GM21447 (cell line): ENCODE measurements at regions not wholly inside any gene's neighbourhood (a gene's known extent, or its start where the extent isn't known, plus 50 kb on each side); places are given as distances from the start of the nearest gene placed in this dataset.
A peak's percentile ranks its signal among the peaks of the same experiment; 100 is the strongest.
"Not testable (repeated sequence)": the region's sequence is repeated elsewhere in the genome, so short reads cannot be mapped to it uniquely, and the experiment has no call there.

Experiments used
- ATAC-seq: cut with Tn5 transposase; IDR thresholded peaks from one replicate; pipeline ENCODE4 v1.9.1; 2021; ENCODE audit not compliant: unreplicated experiment

DNA sequence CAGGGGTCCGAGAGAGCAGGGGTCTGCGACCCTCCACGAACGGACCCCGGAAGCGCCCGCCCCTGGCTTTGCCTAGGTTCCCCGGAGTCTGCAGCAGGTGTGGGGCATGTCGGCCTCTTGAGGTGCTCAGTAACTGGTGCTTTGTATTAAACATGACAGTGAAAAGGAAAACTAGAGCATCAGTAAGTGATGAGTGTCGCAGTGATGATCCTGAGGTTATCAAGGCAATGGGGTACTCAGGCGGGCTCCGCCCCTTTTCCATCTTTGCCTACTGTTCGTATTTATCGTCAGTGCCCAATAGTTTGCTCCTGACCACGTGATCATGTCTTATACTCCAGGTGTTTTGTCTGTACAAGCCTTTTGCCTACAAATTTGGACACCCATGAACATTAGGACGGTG lies 262.4 kb downstream of the ZNF37A start:
- ATAC-seq: peak; percentile 37

GRCh38 chr10:38362514-38362913 lies 268.4 kb downstream of the ZNF37A start:
- ATAC-seq: not testable (repeated sequence)

DNA sequence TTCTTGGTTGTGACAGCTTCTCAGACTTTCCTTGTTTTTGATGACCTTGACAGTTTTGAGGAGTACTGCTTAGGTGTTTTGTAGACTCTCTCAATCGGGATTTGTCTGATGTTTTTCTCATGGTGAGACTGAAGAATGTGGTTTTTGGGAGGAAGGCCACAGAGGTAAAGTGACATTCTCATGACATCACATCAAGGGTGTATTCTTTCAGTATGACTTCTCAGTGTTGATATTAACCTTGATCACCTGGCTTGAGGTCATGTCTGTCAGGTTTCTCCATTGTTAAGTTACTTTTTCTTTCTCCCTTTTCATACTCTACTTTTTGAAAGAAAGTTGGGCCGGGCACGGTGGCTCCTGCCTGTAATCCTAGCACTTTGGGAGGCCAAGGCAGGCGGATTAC lies 269.9 kb downstream of the ZNF37A start:
- ATAC-seq: not testable (repeated sequence)

DNA sequence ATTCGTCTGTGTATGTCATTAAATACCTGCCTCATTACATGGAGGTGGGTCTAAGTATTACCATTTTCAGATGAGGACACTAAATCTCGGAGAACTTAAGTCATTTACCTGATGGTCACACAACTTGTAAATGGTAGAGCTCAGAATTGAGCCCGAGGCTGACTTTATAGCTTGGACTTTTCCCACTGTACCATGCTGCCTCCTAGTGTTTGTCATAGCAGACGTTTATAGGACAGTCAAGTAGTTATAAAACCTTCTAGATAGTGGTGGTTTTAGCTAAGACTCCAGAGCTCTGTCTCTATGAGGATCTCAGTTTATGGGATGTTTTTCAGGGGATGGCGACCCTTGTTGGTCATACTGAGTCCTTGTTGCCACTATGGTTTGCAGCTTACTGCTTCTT lies 271.8 kb downstream of the ZNF37A start:
- ATAC-seq: not testable (repeated sequence)

- ATAC-seq: not testable (repeated sequence)
These were observed 289.7 kb downstream of the ZNF37A start for GRCh38 chr10:38383800-38384199.

GRCh38 chr10:38386869-38387268 lies 292.7 kb downstream of the ZNF37A start:
- not testable (repeated sequence) for ATAC-seq

- ATAC-seq: not testable (repeated sequence)
These were observed 296.6 kb downstream of the ZNF37A start for GRCh38 chr10:38390725-38391124.

DNA sequence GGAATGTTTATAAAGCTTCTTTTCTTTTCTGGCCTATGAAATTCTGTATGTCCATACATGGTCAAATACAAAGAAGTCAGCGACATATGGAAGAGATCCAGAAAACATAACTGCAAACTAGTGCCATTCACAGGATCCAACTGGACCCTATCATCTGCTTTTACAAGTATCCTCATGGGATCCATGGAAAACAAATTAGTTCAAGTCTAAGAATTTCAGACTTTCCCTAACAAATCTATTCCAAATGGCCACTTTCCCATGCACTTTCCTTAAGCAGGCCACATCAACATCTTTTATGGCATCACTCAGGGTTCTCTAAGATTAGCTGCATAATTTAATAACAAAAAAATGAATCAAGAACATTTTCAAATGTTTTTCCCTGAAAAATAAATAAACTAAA lies 301.3 kb downstream of the ZNF37A start:
- ATAC-seq: not testable (repeated sequence)

- ATAC-seq: not testable (repeated sequence)
These were observed 302.2 kb downstream of the ZNF37A start for GRCh38 chr10:38396178-38396954.

- not testable (repeated sequence) for ATAC-seq
These were observed 307.4 kb downstream of the ZNF37A start for GRCh38 chr10:38401565-38401964.

DNA sequence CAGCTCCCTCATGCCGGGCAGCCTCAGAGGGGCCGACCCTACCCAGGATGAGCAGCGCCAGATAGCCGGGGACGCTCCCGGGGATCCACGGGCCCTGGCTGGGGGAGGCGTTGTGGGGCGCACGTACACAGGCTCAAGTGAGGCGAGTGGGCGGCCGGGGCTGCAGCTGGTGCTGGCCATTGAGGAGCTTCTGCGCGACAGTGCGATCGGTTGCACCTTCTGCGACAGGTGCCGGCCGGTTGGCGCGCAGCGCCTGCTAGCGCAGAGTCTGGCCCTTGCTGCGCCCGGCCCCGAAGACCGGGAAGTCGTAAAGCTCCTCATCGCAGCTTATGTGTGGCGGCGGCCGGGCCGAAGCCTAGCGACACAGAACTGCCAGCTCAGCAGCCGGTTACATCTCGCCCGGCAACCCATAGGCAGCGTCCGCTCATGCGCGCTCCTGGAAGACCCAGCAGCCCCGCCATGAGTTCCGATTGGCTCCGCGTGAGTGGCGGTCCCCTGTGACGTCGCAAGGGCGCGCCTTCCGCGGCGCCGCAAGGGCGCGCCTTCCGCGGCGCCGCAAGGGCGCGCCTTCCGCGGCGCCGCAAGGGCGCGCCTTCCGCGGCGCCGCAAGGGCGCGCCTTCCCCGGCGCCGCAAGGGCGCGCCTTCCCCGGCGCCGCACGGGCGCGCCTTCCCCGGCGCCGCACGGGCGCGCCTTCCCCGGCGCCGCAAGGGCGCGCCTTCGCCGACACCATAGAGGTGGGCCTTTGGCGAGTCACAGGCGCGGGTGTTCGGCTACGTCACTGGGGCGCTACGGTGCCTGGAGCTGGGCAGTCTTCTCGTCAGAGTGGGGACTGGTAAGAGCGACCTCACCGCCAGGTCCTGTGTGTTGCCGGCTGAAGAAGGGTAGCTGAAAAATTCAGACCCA lies 308.6 kb downstream of the ZNF37A start:
- peak; percentile 97 for ATAC-seq

- ATAC-seq: not testable (repeated sequence)
These were observed 309.4 kb downstream of the ZNF37A start for GRCh38 chr10:38403347-38404117.

- not testable (repeated sequence) for ATAC-seq
These were observed 329.5 kb downstream of the ZNF37A start for GRCh38 chr10:38423634-38424033.

DNA sequence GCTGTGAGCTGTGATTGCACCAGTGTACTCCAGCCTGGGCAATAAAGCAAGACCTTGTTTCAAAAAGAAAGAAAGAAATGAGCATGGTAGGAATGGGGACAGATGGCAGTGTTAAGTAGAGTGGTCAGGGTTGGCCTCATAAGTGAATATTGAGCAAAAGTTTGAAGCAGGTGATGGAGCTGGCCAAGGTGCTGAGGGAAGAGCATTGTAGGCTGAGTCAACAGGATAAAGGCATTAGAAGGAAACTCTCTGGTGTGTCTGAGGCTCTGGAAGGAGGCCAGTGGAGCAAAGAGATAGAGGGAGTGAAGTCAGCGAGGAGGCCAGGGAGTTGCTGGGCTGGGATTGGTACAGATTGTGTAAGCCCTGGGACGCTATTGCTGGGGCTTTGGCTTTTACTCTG lies 336.1 kb downstream of the ZNF37A start:
- not testable (repeated sequence) for ATAC-seq

- not testable (repeated sequence) for ATAC-seq
These were observed 343.2 kb downstream of the ZNF37A start for GRCh38 chr10:38437359-38437758.

DNA sequence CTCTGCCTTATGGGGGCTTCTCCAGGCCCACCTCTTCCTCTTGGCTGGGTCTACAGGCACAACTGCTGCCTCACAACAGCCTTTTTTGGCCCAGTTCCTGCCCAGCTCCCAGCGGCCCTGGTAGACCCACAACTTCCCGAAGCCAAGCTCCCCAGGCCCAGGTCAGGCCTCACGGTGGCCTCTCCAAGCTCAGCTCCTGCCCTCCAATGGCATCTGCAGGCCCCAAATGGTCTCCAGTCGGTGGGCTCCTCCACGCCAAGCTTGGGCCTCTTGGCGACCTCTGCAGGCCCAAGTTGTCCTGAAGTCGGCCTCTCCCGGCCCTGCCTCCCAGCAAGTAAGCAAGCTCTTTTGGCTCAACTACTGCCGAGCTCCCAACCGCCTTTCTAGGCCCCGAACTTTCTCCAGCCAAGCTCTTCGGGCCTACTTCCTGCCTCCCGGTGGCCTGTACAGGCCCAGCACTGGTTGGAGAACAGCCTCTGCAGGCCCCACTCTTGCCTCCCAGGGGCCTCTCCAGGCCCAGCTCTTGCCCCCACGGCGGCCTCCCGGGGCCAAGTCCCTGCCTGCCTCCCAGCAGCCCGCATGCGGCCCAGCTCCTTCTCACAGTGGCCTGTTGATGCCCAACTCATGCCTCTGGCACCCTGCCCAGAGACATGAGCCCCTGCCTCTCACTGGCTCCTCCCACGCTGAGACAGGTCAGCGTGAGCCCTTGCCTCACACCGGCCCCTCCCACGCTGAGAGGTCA lies 354.6 kb downstream of the ZNF37A start:
- ATAC-seq: not testable (repeated sequence)

DNA sequence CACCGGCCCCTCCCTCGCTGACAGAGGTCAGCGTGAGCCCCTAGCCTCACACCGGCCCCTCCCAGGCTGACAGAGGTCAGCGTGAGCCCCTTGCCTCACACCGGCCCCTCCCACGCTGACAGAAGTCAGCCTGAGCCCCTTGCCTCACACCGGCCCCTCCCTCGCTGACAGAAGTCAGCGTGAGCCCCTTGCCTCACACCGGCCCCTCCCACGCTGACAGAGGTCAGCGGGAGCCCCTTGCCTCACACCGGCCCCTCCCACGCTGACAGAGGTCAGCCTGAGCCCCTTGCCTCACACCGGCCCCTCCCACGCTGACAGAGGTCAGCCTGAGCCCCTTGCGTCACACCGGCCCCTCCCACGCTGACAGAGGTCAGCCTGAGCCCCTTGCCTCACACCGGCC lies 355.5 kb downstream of the ZNF37A start:
- ATAC-seq: not testable (repeated sequence)

GRCh38 chr10:38450372-38451057 lies 356.4 kb downstream of the ZNF37A start:
- ATAC-seq: not testable (repeated sequence)

- not testable (repeated sequence) for ATAC-seq
These were observed 357.3 kb downstream of the ZNF37A start for GRCh38 chr10:38451306-38451967.
